Sigmoid colon (tissue), 6 donors: ENCODE measurements at regions not wholly inside any gene's neighbourhood (a gene's known extent, or its start where the extent isn't known, plus 50 kb on each side); places are given as distances from the start of the nearest gene placed in this dataset.

Experiments used
- DNase-seq: peaks from one replicate; pipeline ENCODE4 v3.0.0-alpha.2; 2019
- H3K27ac ChIP-seq, 4 donors: fragments of 200-600 bp; sonication (generic); one replicate each; pipeline ENCODE4 v1.5.1; 2016 to 2019; ENCODE audit warnings: mild to moderate bottlenecking in 1 of 4
- H3K27me3 ChIP-seq, 3 donors: fragments of 200-600 bp; sonication (generic); one replicate each; pipeline ENCODE4 v1.5.1; 2019; ENCODE audit warnings: mild to moderate bottlenecking in 1 of 3
- H3K36me3 ChIP-seq, 4 donors: fragments of 200-600 bp; sonication (generic); one replicate each; pipeline ENCODE4 v1.5.1; 2016 to 2019
- H3K4me1 ChIP-seq, 4 donors: fragments of 200-600 bp; sonication (generic); one replicate each; pipeline ENCODE4 v1.5.1; 2017 to 2019
- H3K4me3 ChIP-seq, 4 donors: fragments of 200-600 bp; sonication (generic); one replicate each; pipeline ENCODE4 v1.5.1; 2017 to 2019; ENCODE audit warnings: mild to moderate bottlenecking in 2 of 4, moderate library complexity in 1 of 4
- H3K9me3 ChIP-seq, 4 donors: fragments of 200-600 bp in 3 of 4; sonication (generic) in 3 of 4; one replicate each; pipeline versions ENCODE4 v1.5.1 to v1.6.1; 2013 to 2019
- CTCF ChIP-seq, 4 experiments: fragments of 450-650 bp in 3 of 4; fragments of 200-600 bp in 1 of 4; IDR thresholded peaks; one replicate each; pipeline ENCODE4 v1.5.1; 2016 to 2019; ENCODE audit warnings: antibody characterized with exemption in 4 of 4, mild to moderate bottlenecking in 3 of 4, moderate library complexity in 2 of 4
- EP300 ChIP-seq, 4 donors: sonication (generic); formaldehyde crosslinking; IDR thresholded peaks; one replicate each; pipeline ENCODE4 v1.6.1; 2017; ENCODE audit warnings: antibody characterized with exemption in 4 of 4
- POLR2A ChIP-seq, 2 donors: fragments of 450-650 bp; IDR thresholded peaks; one replicate each; pipeline ENCODE4 v1.6.1; 2016; ENCODE audit warnings: antibody characterized with exemption in 2 of 2, mild to moderate bottlenecking in 2 of 2, moderate library complexity in 2 of 2
- POLR2AphosphoS5 ChIP-seq, 4 donors: sonication (generic); formaldehyde crosslinking; IDR thresholded peaks; one replicate each; pipeline ENCODE4 v1.6.1; 2017; ENCODE audit warnings: antibody characterized with exemption in 4 of 4
- WGBS, 2 donors: extraction: QIAGEN DNeasy Blood & Tissue Kit; methylation state at CpG; one replicate each; pipeline ENCODE4 v1.1.7; 2013; 5-methylcytosine and 5-hydroxymethylcytosine counted together
- intact Hi-C: fragments of 100-400 bp; cut with DNase I; formaldehyde crosslinking; loops from one replicate; pipeline ENCODE4 v1.15.1; 2023
- donor health status: healthy with polysubstance abuse.
- donor health status: healthy.

DNA sequence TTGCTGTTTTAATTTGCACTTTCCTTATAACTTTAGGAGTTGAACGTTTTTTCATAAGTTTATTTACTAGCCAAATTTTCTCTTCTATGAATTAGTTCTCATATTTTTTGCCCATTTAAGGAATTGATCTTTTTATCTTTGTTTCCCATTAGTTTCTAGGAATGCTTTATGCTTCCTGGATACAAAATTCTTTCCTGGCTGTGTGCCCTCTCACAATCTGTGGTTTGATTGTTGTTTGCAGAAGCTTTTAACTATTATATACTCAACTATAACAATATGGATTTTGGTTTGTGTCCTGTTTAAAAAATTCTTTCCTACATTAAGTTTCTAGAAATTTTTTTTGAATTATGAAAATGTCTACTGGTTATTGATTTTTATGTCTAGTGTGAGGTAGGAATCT, 206.3 kb downstream of the CSNK1G3 start:
- H3K4me3 ChIP-seq = no peak overlapping the region
- intact Hi-C loops = no loop called here
- H3K27me3 ChIP-seq = no peaks in the 10 kb centered on the region
- no peak for TF ChIP-seq POLR2AphosphoS5 (IDR thresholded peaks at IDR 0.05)
- no peak for TF ChIP-seq POLR2A (IDR thresholded peaks at IDR 0.05)
- TF ChIP-seq CTCF (IDR thresholded peaks at IDR 0.05) = no peak
- no peak for TF ChIP-seq EP300 (IDR thresholded peaks at IDR 0.05)
- no peak for DNase-seq
- H3K27ac ChIP-seq = no peak overlapping the region
- no peaks in the 10 kb centered on the region for H3K9me3 ChIP-seq
- peaks cover 0 to 13% (median 0%) of the 10 kb centered on the region in 4 donors for H3K4me1 ChIP-seq
- H3K36me3 ChIP-seq = no peaks in the 10 kb centered on the region
- WGBS, 2 donors = 11 to 32% methylated on average over 1 of the region's 1 CpG

- intact Hi-C loops = no loop called here
- TF ChIP-seq POLR2AphosphoS5 (IDR thresholded peaks at IDR 0.05) (no peak), CTCF (IDR thresholded peaks at IDR 0.05) (no peak), EP300 (IDR thresholded peaks at IDR 0.05) (no peak), POLR2A (IDR thresholded peaks at IDR 0.05) (no peak)
- Histone ChIP-seq H3K9me3 (no peaks in the 10 kb centered on the region), H3K36me3 (no peaks in the 10 kb centered on the region), H3K27me3 (no peaks in the 10 kb centered on the region), H3K4me1 (peaks cover 0 to 13% (median 0%) of the 10 kb centered on the region in 4 donors), H3K27ac (no peak overlapping the region), H3K4me3 (no peak overlapping the region)
- no peak for DNase-seq
Observed at GRCh38 chr5:123717139-123717538, 205.2 kb downstream of the CSNK1G3 start.

- H3K4me3 ChIP-seq = no peak overlapping the region
- peak overlapping the region in 1 of 4 donors; percentile 18 for H3K27ac ChIP-seq
- H3K9me3 ChIP-seq = no peaks in the 10 kb centered on the region
- H3K4me1 ChIP-seq = peaks cover 0 to 21% (median 4%) of the 10 kb centered on the region in 4 donors
- WGBS, 2 donors = 63 to 83% methylated on average over 3 of the region's 3 CpGs
- no peak for DNase-seq
- intact Hi-C loops = no loop called here
- H3K36me3 ChIP-seq = no peaks in the 10 kb centered on the region
- H3K27me3 ChIP-seq = no peaks in the 10 kb centered on the region
- TF ChIP-seq EP300 (IDR thresholded peaks at IDR 0.05) = no peak
- no peak for TF ChIP-seq POLR2A (IDR thresholded peaks at IDR 0.05)
- no peak for TF ChIP-seq CTCF (IDR thresholded peaks at IDR 0.05)
Observed at GRCh38 chr5:123710031-123710430, 198.1 kb downstream of the CSNK1G3 start.

DNA sequence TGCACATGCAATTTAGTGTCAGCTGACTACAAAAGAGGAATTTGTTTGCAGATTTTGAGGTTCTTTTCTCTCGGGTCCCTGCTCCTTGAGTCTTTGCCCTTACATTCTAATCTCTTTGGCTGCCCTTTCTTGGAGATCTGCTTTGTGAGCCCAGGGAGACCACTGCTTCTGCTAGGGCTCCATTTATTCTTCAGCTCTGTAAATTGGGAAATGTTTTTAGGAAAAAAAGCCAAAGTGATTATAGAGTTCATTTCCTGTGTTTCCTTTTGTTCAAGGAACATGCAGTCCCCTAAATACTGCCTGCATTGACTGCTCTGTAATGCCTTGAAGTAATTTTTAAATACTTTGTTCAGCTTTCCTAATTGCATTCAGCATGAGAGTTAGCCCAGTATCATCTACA, 197.4 kb downstream of the CSNK1G3 start:
- Histone ChIP-seq H3K4me3 (no peak overlapping the region), H3K36me3 (no peaks in the 10 kb centered on the region), H3K27ac (peak overlapping the region in 1 of 4 donors; percentile 18), H3K27me3 (no peaks in the 10 kb centered on the region), H3K9me3 (no peaks in the 10 kb centered on the region), H3K4me1 (peaks cover 0 to 21% (median 4%) of the 10 kb centered on the region in 4 donors)
- no peak for DNase-seq
- TF ChIP-seq POLR2A (IDR thresholded peaks at IDR 0.05) = no peak
- TF ChIP-seq CTCF (IDR thresholded peaks at IDR 0.05) = no peak
- no peak for TF ChIP-seq POLR2AphosphoS5 (IDR thresholded peaks at IDR 0.05)
- TF ChIP-seq EP300 (IDR thresholded peaks at IDR 0.05) = no peak
- intact Hi-C loops = no loop called here
- WGBS, 2 donors = 68 to 69% methylated on average over 1 of the region's 1 CpG

DNA sequence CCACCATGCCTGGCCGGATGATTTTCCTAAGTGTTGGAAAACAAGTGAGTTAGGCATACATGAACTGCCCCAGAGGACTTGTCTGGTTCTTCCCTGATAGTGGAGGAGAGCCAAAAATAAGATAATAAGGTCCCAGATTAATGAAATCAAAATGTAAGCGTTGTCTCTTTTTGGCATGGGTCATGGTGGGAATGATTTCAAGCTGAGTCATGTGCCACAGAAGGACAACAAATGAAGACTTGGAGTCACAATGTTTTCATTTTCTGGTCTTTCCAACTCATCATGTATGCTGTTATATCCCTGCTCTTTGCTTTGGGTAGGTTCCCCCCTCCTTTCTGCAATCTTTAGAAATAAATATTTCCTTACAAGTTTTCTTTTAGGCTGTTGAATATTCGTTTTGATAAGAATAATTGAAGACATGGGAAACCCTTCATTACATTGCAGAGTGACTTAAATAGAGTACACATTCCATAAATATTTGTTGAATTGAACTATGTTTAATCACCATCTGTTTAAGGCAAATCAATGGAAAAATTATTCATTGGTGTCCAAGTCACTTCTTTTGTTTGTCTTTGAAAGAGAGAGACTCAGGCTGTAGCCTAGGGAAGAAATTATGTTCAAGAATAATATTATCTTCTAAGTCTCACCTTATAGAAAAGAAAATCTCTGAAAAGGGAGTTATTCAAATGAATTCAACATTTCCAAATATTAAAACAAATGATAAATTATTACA, 196.3 kb downstream of the CSNK1G3 start:
- no peaks in the 10 kb centered on the region for H3K27me3 ChIP-seq
- TF ChIP-seq POLR2AphosphoS5 (IDR thresholded peaks at IDR 0.05) = no peak
- TF ChIP-seq CTCF (IDR thresholded peaks at IDR 0.05) = no peak
- no peak for TF ChIP-seq EP300 (IDR thresholded peaks at IDR 0.05)
- no peak for TF ChIP-seq POLR2A (IDR thresholded peaks at IDR 0.05)
- H3K4me1 ChIP-seq = peaks cover 0 to 21% (median 4%) of the 10 kb centered on the region in 4 donors
- H3K36me3 ChIP-seq = no peaks in the 10 kb centered on the region
- DNase-seq = no peak
- intact Hi-C loops = no loop called here
- peak overlapping the region in 2 of 4 donors; percentile 4 to 5 for H3K27ac ChIP-seq
- H3K4me3 ChIP-seq = no peak overlapping the region
- WGBS, 2 donors = 44 to 48% methylated on average over 3 of the region's 3 CpGs
- H3K9me3 ChIP-seq = no peaks in the 10 kb centered on the region
